HepG2 (cell line): ENCODE measurements at regions not wholly inside any gene's neighbourhood (a gene's known extent, or its start where the extent isn't known, plus 50 kb on each side); places are given as distances from the start of the nearest gene placed in this dataset.
"Not testable (repeated sequence)": the region's sequence is repeated elsewhere in the genome, so short reads cannot be mapped to it uniquely, and the experiment has no call there.

Experiments
- ELK4 ChIP-seq: sonication (generic); formaldehyde crosslinking; IDR thresholded peaks from 2 replicates; pipeline ENCODE4 v1.9.0; 2021; ENCODE audit warnings: missing genetic modification reagents, borderline replicate concordance
- PHF8 ChIP-seq: sonication (generic); formaldehyde crosslinking; IDR thresholded peaks from 2 replicates; pipeline ENCODE4 v1.5.0; 2020; ENCODE audit warnings: missing genetic modification reagents
- SIN3A ChIP-seq: IDR thresholded peaks from 2 replicates; pipeline ENCODE4 v1.6.1; 2011; ENCODE audit warnings: low read depth, mild to moderate bottlenecking, control low read depth, low read length, borderline replicate concordance
- SRF ChIP-seq: IDR thresholded peaks from 2 replicates; pipeline ENCODE4 v1.6.1; 2011; ENCODE audit warnings: mild to moderate bottlenecking, low read depth, low read length, moderate library complexity
- ZNF589 ChIP-seq: sonication (generic); formaldehyde crosslinking; conservative IDR thresholded peaks from 2 replicates; pipeline ENCODE4 v1.8.0; 2022; ENCODE audit warnings: mild to moderate bottlenecking, moderate library complexity, missing genetic modification reagents
- ZNF841 ChIP-seq: sonication (generic); formaldehyde crosslinking; IDR thresholded peaks from 2 replicates; pipeline ENCODE4 v1.8.1; 2023; ENCODE audit warnings: missing genetic modification reagents, borderline replicate concordance
- TF ChIP-seq, protein P1 (sequence below): sonication (generic); formaldehyde crosslinking; IDR thresholded peaks from 2 replicates; pipeline ENCODE4 v1.8.1; 2023; ENCODE audit warnings: mild to moderate bottlenecking, inconsistent platforms, moderate library complexity, missing genetic modification reagents, borderline replicate concordance
- TF ChIP-seq, protein P2 (sequence below): sonication (generic); formaldehyde crosslinking; IDR thresholded peaks from 2 replicates; pipeline ENCODE4 v1.4.0; 2020; ENCODE audit warnings: missing genetic modification reagents
- TF ChIP-seq, protein P3 (sequence below): fragments of 450-650 bp; IDR thresholded peaks from 2 replicates; pipeline ENCODE4 v1.6.1; 2016
- TF ChIP-seq, protein P4 (sequence below): sonication (generic); formaldehyde crosslinking; conservative IDR thresholded peaks from 2 replicates; pipeline ENCODE4 v1.4.0; 2020; ENCODE audit warnings: missing genetic modification reagents

GRCh38 chr7:76774279-76774678 lies 147.2 kb upstream of the POMZP3 start:
- not testable (repeated sequence) for TF ChIP-seq ELK4 (CRISPR knock-in tag); SRF; SIN3A; PHF8 (CRISPR knock-in tag); ZNF841 (CRISPR knock-in tag); ZNF589
- TF ChIP-seq, protein P1, sequence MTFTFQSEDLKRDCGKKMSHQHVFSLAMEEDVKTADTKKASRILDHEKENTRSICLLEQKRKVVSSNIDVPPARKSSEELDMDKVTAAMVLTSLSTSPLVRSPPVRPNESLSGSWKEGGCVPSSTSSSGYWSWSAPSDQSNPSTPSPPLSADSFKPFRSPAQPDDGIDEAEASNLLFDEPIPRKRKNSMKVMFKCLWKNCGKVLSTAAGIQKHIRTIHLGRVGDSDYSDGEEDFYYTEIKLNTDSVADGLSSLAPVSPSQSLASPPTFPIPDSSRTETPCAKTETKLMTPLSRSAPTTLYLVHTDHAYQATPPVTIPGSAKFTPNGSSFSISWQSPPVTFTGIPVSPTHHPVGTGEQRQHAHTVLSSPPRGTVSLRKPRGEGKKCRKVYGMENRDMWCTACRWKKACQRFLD, result not testable (repeated sequence)
- TF ChIP-seq, protein P2, sequence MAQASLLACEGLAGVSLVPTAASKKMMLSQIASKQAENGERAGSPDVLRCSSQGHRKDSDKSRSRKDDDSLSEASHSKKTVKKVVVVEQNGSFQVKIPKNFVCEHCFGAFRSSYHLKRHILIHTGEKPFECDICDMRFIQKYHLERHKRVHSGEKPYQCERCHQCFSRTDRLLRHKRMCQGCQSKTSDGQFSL (CRISPR knock-in tag), result not testable (repeated sequence)
- TF ChIP-seq, protein P3, sequence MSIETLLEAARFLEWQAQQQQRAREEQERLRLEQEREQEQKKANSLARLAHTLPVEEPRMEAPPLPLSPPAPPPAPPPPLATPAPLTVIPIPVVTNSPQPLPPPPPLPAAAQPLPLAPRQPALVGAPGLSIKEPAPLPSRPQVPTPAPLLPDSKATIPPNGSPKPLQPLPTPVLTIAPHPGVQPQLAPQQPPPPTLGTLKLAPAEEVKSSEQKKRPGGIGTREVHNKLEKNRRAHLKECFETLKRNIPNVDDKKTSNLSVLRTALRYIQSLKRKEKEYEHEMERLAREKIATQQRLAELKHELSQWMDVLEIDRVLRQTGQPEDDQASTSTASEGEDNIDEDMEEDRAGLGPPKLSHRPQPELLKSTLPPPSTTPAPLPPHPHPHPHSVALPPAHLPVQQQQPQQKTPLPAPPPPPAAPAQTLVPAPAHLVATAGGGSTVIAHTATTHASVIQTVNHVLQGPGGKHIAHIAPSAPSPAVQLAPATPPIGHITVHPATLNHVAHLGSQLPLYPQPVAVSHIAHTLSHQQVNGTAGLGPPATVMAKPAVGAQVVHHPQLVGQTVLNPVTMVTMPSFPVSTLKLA, result not testable (repeated sequence)
- TF ChIP-seq, protein P4, sequence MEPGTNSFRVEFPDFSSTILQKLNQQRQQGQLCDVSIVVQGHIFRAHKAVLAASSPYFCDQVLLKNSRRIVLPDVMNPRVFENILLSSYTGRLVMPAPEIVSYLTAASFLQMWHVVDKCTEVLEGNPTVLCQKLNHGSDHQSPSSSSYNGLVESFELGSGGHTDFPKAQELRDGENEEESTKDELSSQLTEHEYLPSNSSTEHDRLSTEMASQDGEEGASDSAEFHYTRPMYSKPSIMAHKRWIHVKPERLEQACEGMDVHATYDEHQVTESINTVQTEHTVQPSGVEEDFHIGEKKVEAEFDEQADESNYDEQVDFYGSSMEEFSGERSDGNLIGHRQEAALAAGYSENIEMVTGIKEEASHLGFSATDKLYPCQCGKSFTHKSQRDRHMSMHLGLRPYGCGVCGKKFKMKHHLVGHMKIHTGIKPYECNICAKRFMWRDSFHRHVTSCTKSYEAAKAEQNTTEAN, result not testable (repeated sequence)
